Glutamatergic neuron (in vitro differentiated cells): ENCODE measurements at regions not wholly inside any gene's neighbourhood (a gene's known extent, or its start where the extent isn't known, plus 50 kb on each side); places are given as distances from the start of the nearest gene placed in this dataset.

Experiments
- DNase-seq: peaks from one replicate; pipeline ENCODE4 v3.0.0; 2022
- H3K27ac Mint-ChIP-seq: one replicate; pipeline ENCODE4 v1.8.0; 2020; ENCODE audit warnings: mild to moderate bottlenecking, mixed read lengths, inconsistent platforms; ENCODE audit not compliant: unreplicated experiment
- H3K27me3 Mint-ChIP-seq: one replicate; pipeline ENCODE4 v1.8.0; 2020; ENCODE audit warnings: mild to moderate bottlenecking, moderate library complexity, mixed read lengths, inconsistent platforms; ENCODE audit not compliant: unreplicated experiment
- H3K36me3 Mint-ChIP-seq: one replicate; pipeline ENCODE4 v1.8.0; 2020; ENCODE audit warnings: mild to moderate bottlenecking, mixed read lengths, inconsistent platforms; ENCODE audit not compliant: unreplicated experiment
- H3K4me1 Mint-ChIP-seq: one replicate; pipeline ENCODE4 v1.8.0; 2020; ENCODE audit warnings: mild to moderate bottlenecking, low read depth, mixed read lengths, inconsistent platforms; ENCODE audit not compliant: unreplicated experiment
- H3K4me3 Mint-ChIP-seq: one replicate; pipeline ENCODE4 v1.8.0; 2020; ENCODE audit warnings: mild to moderate bottlenecking, mixed read lengths, inconsistent platforms; ENCODE audit not compliant: unreplicated experiment
- H3K9me3 Mint-ChIP-seq: one replicate; pipeline ENCODE4 v1.8.0; 2020; ENCODE audit warnings: mild to moderate bottlenecking, moderate library complexity, mixed read lengths, inconsistent platforms; ENCODE audit not compliant: unreplicated experiment
- CTCF ChIP-seq: fragments of 200-600 bp; sonication (generic); IDR thresholded peaks from one replicate; pipeline ENCODE4 v1.5.0; 2021; ENCODE audit not compliant: partially characterized antibody, unreplicated experiment

GRCh38 chr6:84860920-84861319, 96.5 kb upstream of the TBX18 start:
- Mint-ChIP-seq H3K9me3 (no peaks in the 10 kb centered on the region), H3K27ac (no peak overlapping the region), H3K4me1 (no peaks in the 10 kb centered on the region), H3K4me3 (no peak overlapping the region), H3K27me3 (peaks cover 2% of the 10 kb centered on the region), H3K36me3 (no peaks in the 10 kb centered on the region)
- TF ChIP-seq CTCF = no peak
- no peak for DNase-seq

GRCh38 chr6:84860509-84860908, 96.1 kb upstream of the TBX18 start:
- H3K36me3 Mint-ChIP-seq = no peaks in the 10 kb centered on the region
- H3K4me3 Mint-ChIP-seq = no peak overlapping the region
- no peak for TF ChIP-seq CTCF
- H3K27ac Mint-ChIP-seq = no peak overlapping the region
- H3K27me3 Mint-ChIP-seq = peaks cover 2% of the 10 kb centered on the region
- DNase-seq = no peak
- H3K4me1 Mint-ChIP-seq = no peaks in the 10 kb centered on the region
- H3K9me3 Mint-ChIP-seq = peaks cover 1% of the 10 kb centered on the region

- Mint-ChIP-seq H3K4me3 (no peak overlapping the region), H3K27me3 (peaks cover 2% of the 10 kb centered on the region), H3K4me1 (no peaks in the 10 kb centered on the region), H3K27ac (no peak overlapping the region), H3K9me3 (peaks cover 3% of the 10 kb centered on the region), H3K36me3 (no peaks in the 10 kb centered on the region)
- no peak for DNase-seq
- no peak for TF ChIP-seq CTCF
These were observed 90.5 kb upstream of the TBX18 start for GRCh38 chr6:84854811-84855400.

- peaks cover 3% of the 10 kb centered on the region for H3K9me3 Mint-ChIP-seq
- H3K4me1 Mint-ChIP-seq = no peaks in the 10 kb centered on the region
These were observed 89.5 kb upstream of the TBX18 start for GRCh38 chr6:84853901-84854300.

More at GRCh38 chr6:84853901-84854300, 89.5 kb upstream of the TBX18 start:
- no peak for TF ChIP-seq CTCF
- no peak overlapping the region for H3K27ac Mint-ChIP-seq
- H3K36me3 Mint-ChIP-seq = no peaks in the 10 kb centered on the region
- peaks cover 2% of the 10 kb centered on the region for H3K27me3 Mint-ChIP-seq
- no peak for DNase-seq
- H3K4me3 Mint-ChIP-seq = no peak overlapping the region
